ENCODE measurements at regions not wholly inside any gene's neighbourhood (a gene's known extent, or its start where the extent isn't known, plus 50 kb on each side); places are given as distances from the start of the nearest gene placed in this dataset.
"Not testable (repeated sequence)": the region's sequence is repeated elsewhere in the genome, so short reads cannot be mapped to it uniquely, and the experiment has no call there.

GRCh38 chr2:128516938-128517337 is 198.3 kb upstream of the HS6ST1 start:
- no peaks in the 10 kb centered on the region for H3K4me1 ChIP-seq
- H3K9me3 ChIP-seq: no peaks in the 10 kb centered on the region
- H3K27ac ChIP-seq: no peak overlapping the region
- DNase-seq (ENCODE audit: low spot score in 2 of 2): no peak
- intact Hi-C loops (cut with DNase I): no loop called here
- no peaks in the 10 kb centered on the region for H3K27me3 ChIP-seq
- TF ChIP-seq CTCF (IDR thresholded peaks at IDR 0.05): no peak
- H3K4me3 ChIP-seq: no peak overlapping the region
- no peaks in the 10 kb centered on the region for H3K36me3 ChIP-seq

DNA sequence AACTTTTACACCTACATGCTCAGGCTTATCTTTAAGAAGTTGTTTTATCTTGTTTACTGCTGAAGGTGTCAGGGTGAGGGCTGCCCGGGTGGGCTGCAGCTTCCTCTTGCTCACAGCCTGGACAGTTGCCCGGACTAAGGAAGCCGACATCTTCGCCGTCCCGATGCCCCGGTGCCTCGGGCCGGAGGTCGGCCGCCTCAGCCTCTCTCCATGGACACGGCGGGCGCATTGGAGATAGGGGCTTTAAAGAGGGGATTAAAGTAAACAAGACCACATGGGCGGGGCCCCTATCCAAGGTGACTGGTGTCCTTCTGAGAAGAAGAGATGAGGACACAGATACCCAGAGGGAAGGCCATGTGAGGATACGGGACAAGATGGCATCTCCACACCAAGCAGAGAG is 200.4 kb upstream of the HS6ST1 start:
- H3K4me1 ChIP-seq; intact Hi-C loops (cut with DNase I); H3K36me3 ChIP-seq; H3K4me3 ChIP-seq; DNase-seq (ENCODE audit: low spot score in 2 of 2); H3K27me3 ChIP-seq; H3K9me3 ChIP-seq; H3K27ac ChIP-seq: not testable (repeated sequence)

GRCh38 chr2:128519517-128520215 is 201.0 kb upstream of the HS6ST1 start:
- TF ChIP-seq CTCF (IDR thresholded peaks at IDR 0.05): no peak
- intact Hi-C loops (cut with DNase I): no loop called here
- no peaks in the 10 kb centered on the region for H3K4me1 ChIP-seq
- no peak overlapping the region for H3K27ac ChIP-seq
- no peaks in the 10 kb centered on the region for H3K36me3 ChIP-seq
- DNase-seq (ENCODE audit: low spot score in 2 of 2): no peak
- no peaks in the 10 kb centered on the region for H3K27me3 ChIP-seq
- H3K9me3 ChIP-seq: no peaks in the 10 kb centered on the region
- H3K4me3 ChIP-seq: no peak overlapping the region

GRCh38 chr2:128520340-128520739 is 201.7 kb upstream of the HS6ST1 start:
- Histone ChIP-seq H3K36me3 (no peaks in the 10 kb centered on the region), H3K27me3 (no peaks in the 10 kb centered on the region), H3K9me3 (no peaks in the 10 kb centered on the region), H3K4me1 (no peaks in the 10 kb centered on the region), H3K4me3 (no peak overlapping the region), H3K27ac (no peak overlapping the region)
- intact Hi-C loops (cut with DNase I): no loop called here
- no peak for TF ChIP-seq CTCF (IDR thresholded peaks at IDR 0.05)
- no peak for DNase-seq (ENCODE audit: low spot score in 2 of 2)

GRCh38 chr2:128520791-128521190 is 202.1 kb upstream of the HS6ST1 start:
- Histone ChIP-seq H3K4me1 (no peaks in the 10 kb centered on the region), H3K9me3 (no peaks in the 10 kb centered on the region), H3K27ac (no peak overlapping the region), H3K4me3 (no peak overlapping the region), H3K36me3 (no peaks in the 10 kb centered on the region), H3K27me3 (no peaks in the 10 kb centered on the region)
- no peak for DNase-seq (ENCODE audit: low spot score in 2 of 2)
- intact Hi-C loops (cut with DNase I): no loop called here
- TF ChIP-seq CTCF (IDR thresholded peaks at IDR 0.05): no peak

DNA sequence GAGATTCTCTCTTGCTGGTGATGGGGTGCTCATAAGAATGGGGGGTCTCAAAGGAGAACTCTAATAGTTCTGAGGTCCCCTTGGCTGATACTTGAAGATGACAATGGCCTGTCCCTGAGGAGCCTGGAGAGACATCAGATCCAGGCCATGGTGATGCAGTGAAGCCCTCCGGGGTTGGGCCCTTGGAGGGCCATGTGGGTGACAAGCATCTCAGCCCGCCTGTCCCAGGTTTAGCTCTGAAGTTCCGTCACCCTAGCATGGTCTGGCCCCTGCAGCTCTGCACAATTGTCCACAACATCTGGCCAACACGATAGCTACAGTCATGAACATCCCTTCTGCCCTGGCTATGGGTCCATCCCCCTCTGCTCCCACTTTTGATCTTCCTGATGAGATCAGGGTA is 202.8 kb upstream of the HS6ST1 start:
- TF ChIP-seq CTCF (IDR thresholded peaks at IDR 0.05): no peak
- intact Hi-C loops (cut with DNase I): no loop called here
- H3K9me3 ChIP-seq: no peaks in the 10 kb centered on the region

More for the DNA sequence above, 202.8 kb upstream of the HS6ST1 start:
- H3K27ac ChIP-seq: no peak overlapping the region
- no peak for DNase-seq (ENCODE audit: low spot score in 2 of 2)
- H3K27me3 ChIP-seq: no peaks in the 10 kb centered on the region
- H3K4me3 ChIP-seq: no peak overlapping the region
- no peaks in the 10 kb centered on the region for H3K36me3 ChIP-seq
- H3K4me1 ChIP-seq: no peaks in the 10 kb centered on the region
